ENCODE measurements at regions not wholly inside any gene's neighbourhood (a gene's known extent, or its start where the extent isn't known, plus 50 kb on each side); places are given as distances from the start of the nearest gene placed in this dataset.

DNA sequence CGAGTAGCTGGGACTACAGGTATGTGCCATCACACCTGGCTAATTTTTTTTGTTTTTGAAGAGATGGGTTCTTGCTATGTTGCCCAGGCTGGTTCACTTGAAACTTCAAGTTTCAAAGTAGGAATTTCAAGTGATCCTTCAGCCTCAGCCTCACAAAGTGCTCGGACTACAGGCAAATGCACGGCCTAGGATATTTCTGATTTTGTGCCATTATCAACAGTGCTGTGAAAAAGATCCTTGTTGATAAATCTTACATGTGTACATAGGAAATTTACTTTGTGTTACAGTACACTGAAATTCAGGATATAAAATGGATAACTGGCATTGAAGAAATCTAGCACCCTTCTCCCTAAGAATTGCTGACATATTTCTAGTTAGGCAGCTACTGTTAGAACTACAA, 184.6 kb upstream of the PRDM1 start:
- DNase-seq: no peak

DNA sequence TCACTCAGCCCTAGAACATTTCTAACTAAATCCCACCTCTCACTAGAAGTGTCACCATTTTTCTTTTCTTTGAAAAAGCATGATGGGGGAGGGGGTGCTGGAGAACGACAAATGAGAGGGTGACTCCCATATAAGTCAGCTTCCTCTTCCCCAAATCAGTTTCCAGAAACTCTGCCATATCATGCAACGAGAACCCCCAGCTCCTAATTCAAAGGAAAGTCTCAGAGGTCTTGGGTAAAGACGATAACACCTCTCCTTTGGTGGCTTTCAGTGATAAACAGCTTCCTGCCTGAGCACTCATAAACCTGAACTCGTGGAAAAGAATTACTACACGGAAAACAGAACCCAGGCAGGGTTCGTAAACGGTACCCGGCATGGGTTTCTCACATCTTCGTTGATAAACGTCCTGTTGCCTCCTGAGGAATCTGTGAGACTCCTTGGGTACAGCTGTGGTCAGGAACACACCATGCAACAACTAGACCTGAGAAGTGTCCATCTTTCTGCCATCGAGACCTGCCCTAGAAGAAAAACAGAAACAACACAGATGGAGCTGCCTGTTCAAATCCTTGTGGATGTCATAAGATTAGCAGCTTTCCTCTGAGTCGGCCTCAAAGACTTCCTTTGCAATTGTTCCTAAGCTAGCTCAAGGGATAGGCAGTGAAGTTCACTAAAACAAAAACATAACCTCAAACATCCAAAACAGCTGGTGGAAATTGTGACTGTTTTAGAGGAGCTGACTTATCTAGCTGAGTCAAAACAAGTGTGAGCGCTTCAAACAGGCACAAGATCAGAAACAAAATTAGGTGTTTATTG, 185.8 kb upstream of the PRDM1 start:
- no peak for DNase-seq

DNA sequence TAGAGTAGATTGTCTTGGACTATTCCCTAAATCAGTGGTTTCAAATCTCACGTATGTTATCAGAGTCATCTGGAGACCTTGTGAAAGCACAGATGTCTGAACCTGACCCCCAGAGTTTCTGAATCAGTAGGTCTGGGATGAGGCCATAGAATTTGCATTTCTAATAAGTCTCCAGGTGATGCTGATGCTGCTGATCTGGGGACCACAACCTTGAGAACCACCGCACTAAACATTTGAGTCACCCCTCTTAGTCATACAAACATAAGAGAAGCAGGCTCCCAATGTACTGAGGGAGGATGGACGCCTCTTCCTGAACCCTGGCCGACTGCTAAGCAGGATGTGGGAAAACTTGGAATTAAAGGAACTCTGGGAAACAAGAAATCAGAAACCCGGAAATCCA, 187.8 kb upstream of the PRDM1 start:
- DNase-seq: no peak

DNA sequence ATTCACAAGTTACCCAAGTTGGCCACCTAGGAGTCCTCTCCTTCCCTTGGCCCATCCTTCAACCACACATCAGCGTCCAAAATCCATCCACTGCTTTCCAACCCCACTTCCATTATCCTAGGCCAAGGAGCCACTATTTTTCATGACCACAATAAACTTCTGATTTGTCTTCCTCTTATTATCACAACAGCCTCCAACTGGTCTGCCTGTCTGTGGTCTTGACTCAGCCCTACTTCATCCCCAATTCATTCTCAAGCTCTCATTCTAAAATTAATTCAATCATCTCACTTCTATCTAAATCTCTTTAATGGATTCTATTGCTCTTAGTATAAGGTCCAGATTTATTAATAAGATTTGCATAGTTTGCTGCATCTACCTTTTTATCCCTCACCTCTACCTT, 189.0 kb upstream of the PRDM1 start:
- no peak for DNase-seq

GRCh38 chr6:105896821-105897095, 189.4 kb upstream of the PRDM1 start:
- DNase-seq: no peak

- DNase-seq: no peak
Observed at GRCh38 chr6:105896052-105896820, 189.9 kb upstream of the PRDM1 start.

DNA sequence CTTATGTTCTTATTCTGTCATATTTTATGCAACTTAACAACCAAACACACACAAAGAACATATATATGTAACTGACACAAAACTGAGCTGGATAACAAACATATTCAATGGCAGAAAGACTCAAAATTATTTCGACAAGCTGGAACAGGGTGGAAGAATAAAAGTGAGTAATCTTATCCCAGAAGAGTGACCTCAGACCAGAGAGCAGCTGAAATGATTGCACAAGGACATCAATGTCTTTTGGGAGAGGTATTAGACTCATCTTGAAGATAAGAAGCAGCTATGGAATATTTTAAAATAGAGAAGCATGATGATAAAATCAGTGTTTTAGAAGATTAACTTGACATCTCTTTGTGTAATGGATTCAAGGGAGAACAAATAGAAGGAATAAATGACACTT, 191.6 kb upstream of the PRDM1 start:
- DNase-seq: no peak

DNA sequence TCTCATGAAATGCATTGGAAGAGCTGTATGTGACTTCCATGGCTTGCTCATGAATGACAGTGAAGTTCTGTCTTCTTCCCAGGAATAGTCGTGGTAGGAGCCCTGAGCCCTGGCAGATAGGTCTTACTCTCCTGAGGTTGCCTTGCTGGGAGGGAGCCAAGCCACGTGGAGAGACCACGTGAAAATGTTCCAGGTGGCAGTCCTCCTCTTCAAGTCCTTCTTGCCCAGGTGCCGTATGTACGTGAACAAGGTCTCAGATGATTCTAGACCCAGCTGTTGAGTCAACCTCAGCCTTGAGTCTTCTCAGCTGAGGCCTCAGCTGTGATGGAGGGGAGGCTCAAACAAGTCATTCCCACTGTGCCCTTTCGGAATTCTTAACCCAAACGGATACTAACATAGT, 192.4 kb upstream of the PRDM1 start:
- DNase-seq: no peak

DNA sequence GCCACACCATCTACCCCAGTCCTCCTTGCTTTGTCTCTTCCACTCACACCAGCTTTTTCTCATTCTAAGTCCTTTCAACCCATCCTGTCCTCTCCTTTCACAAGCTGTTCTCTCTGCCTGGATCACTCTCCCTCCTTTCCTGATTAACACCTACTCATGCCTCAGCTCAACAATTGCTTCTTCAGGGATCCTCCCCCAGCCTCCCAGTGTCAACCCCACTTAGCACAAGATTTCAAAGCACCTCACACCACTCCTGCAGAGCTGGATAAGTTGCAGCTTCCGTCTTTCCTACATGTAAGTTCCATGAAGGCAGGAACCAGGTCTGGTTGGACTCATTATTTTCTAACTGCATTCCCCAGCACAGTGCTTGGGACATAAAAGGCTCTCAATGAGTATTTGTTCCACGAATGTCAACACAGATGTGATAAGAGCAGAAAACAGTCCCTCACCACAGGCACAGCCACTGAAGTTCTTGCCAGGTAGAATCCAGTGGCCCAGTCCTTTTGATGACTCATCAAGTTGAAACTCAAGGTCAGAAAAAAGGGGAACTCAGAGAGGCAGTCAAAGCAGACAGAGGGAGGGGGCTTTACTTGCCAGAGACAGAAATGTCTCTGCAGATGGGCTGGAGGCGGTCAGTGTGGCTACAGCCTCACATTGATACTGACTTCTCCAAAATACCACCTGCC, 193.4 kb upstream of the PRDM1 start:
- no peak for DNase-seq

DNA sequence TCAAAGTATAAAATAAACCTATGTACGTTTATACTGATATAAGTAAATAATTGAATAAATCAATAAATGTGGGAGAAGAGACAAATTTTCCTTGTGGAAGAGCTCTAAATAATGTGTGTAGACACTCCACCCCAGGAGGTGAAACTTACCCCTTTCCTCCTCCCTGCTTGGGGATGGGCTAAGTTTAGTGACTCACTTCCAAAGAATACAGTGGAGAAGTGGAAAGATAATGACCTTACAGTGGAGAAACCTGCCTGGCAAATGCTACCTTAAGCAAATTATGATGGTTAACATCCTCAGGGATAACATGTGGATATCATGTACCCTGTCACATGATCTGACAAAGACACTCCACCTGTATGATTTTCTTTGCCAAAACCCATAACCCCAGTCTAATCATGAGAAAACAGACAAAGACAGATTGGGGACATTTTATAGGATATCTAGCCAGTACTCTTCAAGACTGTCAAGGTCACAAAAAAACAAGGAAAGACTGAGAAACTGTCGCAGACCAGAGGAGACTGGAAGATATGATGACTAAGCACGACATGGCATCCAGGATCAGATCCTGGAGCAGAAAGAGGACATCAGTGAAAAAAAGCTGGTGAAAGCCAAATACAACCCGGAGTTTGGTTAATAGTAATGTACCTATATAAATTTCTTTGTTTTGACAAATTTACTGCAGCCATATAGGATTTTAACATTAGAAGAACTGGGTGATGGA, 195.5 kb upstream of the PRDM1 start:
- no peak for DNase-seq

DNA sequence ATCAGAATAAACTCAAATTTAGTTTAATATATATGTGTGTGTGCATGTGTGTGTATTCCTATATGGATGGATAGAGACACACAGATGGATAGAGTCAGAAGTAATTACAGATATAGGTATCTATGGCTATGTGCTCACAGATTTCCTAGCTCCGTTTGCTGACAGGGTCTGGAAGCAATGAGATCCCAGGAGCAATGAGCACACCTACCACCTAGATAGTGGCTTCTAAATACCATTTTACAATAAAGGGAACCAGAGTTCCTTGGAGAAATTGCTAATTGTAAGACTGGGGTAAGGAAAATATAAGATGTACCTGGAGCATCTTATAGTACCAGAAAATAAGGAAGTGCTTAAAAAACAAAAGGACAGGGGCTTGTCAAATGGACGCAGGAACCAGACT, 196.2 kb upstream of the PRDM1 start:
- DNase-seq: no peak

- DNase-seq: no peak
Observed at GRCh38 chr6:105886814-105887544, 199.2 kb upstream of the PRDM1 start.

DNA sequence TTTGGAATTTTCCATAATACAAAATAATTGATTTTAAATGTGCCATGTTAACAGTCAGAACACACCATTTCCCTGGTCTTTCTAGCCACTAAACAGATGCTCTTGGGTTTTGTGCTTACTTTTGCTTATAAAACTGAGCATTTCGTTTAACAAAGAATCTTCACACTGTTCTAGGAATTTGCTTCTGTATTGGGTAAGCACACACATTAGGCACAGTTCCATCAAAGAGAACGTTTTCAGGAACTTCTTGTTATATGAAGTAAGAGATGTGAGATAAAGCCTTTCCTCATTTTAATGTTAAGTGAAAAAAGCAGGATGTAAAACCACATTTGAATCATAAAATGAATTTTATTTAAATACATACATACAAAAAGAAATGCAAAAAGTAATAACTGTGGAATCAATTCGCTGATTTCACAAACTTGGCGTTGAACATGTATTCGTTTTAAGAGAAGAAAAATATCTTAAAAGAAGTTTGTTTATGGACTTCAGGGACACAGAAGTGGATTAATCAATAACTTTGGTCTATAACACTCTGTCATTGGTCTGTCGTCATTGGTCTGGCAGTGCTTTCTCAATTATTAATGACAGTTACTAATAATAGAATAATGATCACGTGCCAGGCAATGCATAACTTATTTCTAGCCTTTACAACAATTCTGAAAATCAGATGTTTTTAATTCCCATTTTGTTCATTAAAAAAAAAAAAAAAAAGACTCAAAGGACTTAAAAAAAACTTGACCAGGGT, 199.9 kb upstream of the PRDM1 start:
- DNase-seq: no peak

GRCh38 chr6:105884426-105884825, 201.7 kb upstream of the PRDM1 start:
- DNase-seq: no peak

GRCh38 chr6:105884011-105884410, 202.1 kb upstream of the PRDM1 start:
- DNase-seq: no peak

DNA sequence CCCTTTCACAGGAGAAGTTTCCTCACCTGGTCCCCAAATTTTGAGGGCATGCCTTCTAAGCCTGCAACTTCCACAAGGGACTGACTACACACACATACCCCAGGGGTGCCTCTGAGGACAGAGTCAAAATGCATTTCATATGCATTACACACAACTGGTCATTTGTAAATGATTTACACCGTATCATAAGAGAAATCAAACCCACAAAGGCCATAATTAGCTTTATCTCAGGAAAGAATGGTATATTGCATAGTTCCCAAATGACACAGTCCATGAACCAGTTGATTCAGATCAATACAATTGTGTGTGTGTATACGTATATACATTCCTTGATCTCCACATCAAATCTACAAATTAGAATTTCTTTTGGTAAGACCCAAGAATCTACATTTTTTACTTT, 203.3 kb upstream of the PRDM1 start:
- DNase-seq: no peak

- no peak for DNase-seq
Observed at GRCh38 chr6:105882121-105882803, 203.9 kb upstream of the PRDM1 start.

DNA sequence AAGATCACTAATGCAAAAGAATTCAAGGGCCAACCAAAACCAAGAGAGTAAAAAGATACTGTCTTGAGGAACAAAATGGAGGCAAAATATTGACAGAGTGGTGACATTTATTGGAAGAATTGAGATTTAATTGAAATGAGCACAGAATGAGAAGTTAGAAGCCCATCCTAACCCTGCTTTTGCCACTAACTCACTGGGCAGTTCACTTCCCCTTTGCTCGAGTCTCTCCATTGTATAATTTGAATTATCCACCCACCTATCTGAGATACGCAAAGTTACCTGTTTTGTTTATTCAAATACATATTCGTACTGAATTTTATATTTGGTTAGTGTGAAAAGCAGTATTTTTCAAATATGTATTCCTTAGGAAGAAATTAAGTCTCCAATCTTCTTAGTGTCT, 204.5 kb upstream of the PRDM1 start:
- no peak for DNase-seq

DNA sequence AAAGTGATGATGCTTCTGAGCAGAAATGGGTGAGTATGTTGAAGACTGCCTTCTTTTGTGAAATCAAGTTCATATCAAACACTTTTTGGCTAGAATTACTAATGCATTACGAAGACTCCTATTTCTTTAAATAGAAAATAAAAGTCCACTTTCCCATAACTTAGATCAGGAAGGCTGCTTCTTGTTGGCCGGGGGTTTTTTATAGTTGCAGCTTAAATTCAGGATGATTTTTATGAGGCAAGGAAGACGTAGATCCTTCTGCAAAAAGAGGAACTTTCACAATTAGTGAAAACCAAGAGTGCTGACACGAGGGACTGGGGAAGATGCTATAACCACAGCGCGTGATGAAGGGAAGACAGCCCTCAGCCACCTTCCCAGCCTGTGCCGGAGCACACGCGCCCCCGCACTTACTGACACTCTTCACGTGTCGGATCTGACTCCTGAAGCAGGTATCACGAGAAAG, 206.1 kb upstream of the PRDM1 start:
- no peak for DNase-seq

GRCh38 chr6:105879146-105879545, 207.0 kb upstream of the PRDM1 start:
- no peak for DNase-seq

GRCh38 chr6:105875974-105876640, 210.0 kb upstream of the PRDM1 start:
- no peak for DNase-seq

Data from NCI-H1105 (cell line).